Prostate gland (tissue), 2 donors: ENCODE measurements at regions not wholly inside any gene's neighbourhood (a gene's known extent, or its start where the extent isn't known, plus 50 kb on each side); places are given as distances from the start of the nearest gene placed in this dataset.

Experiments used
- POLR2A ChIP-seq: fragments of 450-650 bp; IDR thresholded peaks from one replicate; pipeline ENCODE4 v1.6.1; 2016; ENCODE audit warnings: antibody characterized with exemption, mild to moderate bottlenecking
- TF ChIP-seq, protein P1 (sequence below), 4 experiments: fragments of 200-600 bp in 2 of 4; fragments of 450-650 bp in 2 of 4; sonication (generic) in 2 of 4; IDR thresholded peaks; 1 replicate in 3 of 4; 2 replicates in 1 of 4; pipeline ENCODE4 v1.5.1; 2016 to 2019; ENCODE audit warnings: antibody characterized with exemption in 4 of 4, mild to moderate bottlenecking in 2 of 4, moderate library complexity in 2 of 4

DNA sequence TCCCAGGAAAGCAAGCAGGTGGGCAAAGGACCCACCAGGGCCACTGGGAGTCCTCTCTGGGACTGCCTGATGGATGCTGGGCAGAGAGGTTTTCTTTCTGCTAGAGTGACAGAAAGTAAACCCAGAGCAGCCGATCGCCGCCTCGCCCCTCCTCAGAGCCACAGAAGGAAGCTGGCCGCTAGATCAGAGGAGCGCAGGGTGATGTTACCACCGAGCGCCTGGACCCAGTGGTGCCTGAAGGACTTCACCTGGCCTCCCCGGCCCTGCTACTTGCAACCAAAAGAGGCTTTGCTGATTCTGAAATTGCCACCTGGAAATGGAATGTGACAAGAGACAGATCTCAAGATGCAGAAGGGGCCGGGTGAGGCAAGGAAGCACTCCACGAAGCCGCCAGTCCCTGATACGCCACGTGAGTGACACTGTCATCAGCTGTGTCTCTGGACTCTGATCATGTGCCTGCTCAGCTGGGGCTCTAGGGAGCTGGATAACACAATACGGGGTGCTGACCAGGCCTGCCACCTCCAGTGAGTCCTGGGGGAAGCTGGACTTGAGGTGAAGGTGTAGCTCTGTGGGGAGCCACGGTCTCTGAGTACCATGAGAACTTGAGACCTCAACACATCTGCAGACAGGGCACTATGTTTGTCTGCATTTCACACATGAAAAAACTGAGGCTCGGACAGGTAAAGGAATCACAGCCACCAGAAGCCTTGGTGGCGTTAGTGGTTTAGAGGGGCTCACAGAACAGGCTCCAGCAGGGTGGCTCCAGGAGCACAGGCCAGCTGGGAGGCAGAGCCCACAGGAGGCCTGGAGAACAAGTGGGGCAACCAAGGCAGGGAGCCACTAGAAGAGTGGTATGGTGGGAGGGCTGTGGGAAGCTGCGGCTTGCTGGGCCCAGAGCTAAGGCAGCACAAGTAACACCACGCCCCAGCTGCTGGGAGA, 137.9 kb upstream of the PRR20G start:
- TF ChIP-seq, protein P1, sequence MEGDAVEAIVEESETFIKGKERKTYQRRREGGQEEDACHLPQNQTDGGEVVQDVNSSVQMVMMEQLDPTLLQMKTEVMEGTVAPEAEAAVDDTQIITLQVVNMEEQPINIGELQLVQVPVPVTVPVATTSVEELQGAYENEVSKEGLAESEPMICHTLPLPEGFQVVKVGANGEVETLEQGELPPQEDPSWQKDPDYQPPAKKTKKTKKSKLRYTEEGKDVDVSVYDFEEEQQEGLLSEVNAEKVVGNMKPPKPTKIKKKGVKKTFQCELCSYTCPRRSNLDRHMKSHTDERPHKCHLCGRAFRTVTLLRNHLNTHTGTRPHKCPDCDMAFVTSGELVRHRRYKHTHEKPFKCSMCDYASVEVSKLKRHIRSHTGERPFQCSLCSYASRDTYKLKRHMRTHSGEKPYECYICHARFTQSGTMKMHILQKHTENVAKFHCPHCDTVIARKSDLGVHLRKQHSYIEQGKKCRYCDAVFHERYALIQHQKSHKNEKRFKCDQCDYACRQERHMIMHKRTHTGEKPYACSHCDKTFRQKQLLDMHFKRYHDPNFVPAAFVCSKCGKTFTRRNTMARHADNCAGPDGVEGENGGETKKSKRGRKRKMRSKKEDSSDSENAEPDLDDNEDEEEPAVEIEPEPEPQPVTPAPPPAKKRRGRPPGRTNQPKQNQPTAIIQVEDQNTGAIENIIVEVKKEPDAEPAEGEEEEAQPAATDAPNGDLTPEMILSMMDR (IDR thresholded peaks at IDR 0.05), result no peak
- TF ChIP-seq POLR2A, result no peak
